ENCODE measurements at regions not wholly inside any gene's neighbourhood (a gene's known extent, or its start where the extent isn't known, plus 50 kb on each side); places are given as distances from the start of the nearest gene placed in this dataset.

DNA sequence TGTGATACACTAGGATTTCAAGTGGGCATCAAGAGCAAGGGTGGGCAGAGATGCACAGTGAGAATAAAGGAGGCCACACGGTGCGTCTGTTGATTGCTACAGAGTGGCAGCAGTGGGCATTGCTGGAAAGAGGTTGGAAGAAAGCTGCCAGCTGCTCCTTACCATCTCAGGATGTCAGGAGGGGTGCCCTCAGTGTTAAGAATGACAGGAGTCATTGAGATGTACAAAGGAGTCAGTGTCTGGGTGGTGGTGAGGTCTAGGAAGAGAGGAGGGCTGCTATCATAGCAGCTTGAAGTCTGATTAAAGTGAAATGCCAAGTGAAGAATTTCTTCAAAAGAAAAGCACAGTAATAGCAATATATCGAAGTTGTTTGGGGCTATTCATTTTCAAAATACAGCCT, 992.7 kb downstream of the TTLL7 start:
- Histone ChIP-seq H3K4me3 (ENCODE audit: low read length) (no peak overlapping the region), H3K9ac (ENCODE audit: low read length) (no peak overlapping the region), H3K36me3 (ENCODE audit: control insufficient read depth, low read depth, low read length) (no peaks in the 10 kb centered on the region), H3K27me3 (ENCODE audit: control insufficient read depth, insufficient read depth, low read length) (no peaks in the 10 kb centered on the region), H3K27ac (ENCODE audit: low read length) (no peak overlapping the region), H3K9me3 (ENCODE audit: control insufficient read depth, low read depth, low read length) (no peaks in the 10 kb centered on the region), H3K4me1 (ENCODE audit: control insufficient read depth, low read depth, low read length) (no peaks in the 10 kb centered on the region)

DNA sequence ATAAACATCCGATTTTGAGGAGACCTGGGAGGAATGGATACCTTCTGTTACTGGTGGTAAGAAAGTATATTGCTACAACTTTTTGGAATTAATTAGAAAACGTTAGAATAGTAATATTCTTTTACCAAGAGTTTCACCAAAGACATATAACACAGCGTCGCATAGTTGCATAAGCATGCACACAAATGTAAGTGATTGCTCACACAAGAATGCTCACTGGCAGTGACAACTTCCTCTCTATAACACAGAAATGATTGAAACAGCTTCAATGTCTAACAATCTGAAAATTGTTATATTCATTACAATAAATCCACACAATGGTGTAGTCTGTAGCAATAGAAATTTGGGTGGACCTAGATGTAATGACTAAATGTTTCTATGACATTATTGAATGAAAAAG, 998.6 kb downstream of the TTLL7 start:
- H3K9ac ChIP-seq (ENCODE audit: low read length), result no peak overlapping the region
- H3K27me3 ChIP-seq (ENCODE audit: control insufficient read depth, insufficient read depth, low read length), result no peaks in the 10 kb centered on the region
- H3K9me3 ChIP-seq (ENCODE audit: control insufficient read depth, low read depth, low read length), result no peaks in the 10 kb centered on the region
- no peaks in the 10 kb centered on the region for H3K36me3 ChIP-seq (ENCODE audit: control insufficient read depth, low read depth, low read length)
- no peak overlapping the region for H3K4me3 ChIP-seq (ENCODE audit: low read length)
- no peak overlapping the region for H3K27ac ChIP-seq (ENCODE audit: low read length)
- no peaks in the 10 kb centered on the region for H3K4me1 ChIP-seq (ENCODE audit: control insufficient read depth, low read depth, low read length)

DNA sequence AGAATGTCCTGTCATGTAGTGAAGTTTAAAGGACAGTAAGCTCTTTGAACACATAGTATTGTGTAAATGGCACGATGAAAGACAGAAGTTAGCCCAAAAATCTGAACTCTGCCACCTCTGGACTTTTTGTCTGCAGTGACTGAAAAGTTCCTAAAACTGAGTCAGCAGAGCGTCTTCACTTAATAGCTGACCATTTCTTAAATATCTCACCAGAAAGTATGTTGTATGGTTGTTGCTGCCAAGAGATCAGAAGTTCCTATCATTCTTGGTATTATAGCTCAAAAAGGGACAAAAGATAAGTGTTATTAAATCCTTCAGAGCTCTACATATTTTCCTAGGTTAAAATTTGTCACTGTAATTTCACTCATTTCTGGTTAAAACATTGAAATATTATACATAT, 1003.0 kb downstream of the TTLL7 start:
- no peak overlapping the region for H3K4me3 ChIP-seq (ENCODE audit: low read length)
- H3K9me3 ChIP-seq (ENCODE audit: control insufficient read depth, low read depth, low read length), result no peaks in the 10 kb centered on the region
- no peak overlapping the region for H3K9ac ChIP-seq (ENCODE audit: low read length)
- H3K27me3 ChIP-seq (ENCODE audit: control insufficient read depth, insufficient read depth, low read length), result no peaks in the 10 kb centered on the region
- H3K4me1 ChIP-seq (ENCODE audit: control insufficient read depth, low read depth, low read length), result no peaks in the 10 kb centered on the region
- no peak overlapping the region for H3K27ac ChIP-seq (ENCODE audit: low read length)
- H3K36me3 ChIP-seq (ENCODE audit: control insufficient read depth, low read depth, low read length), result no peaks in the 10 kb centered on the region

DNA sequence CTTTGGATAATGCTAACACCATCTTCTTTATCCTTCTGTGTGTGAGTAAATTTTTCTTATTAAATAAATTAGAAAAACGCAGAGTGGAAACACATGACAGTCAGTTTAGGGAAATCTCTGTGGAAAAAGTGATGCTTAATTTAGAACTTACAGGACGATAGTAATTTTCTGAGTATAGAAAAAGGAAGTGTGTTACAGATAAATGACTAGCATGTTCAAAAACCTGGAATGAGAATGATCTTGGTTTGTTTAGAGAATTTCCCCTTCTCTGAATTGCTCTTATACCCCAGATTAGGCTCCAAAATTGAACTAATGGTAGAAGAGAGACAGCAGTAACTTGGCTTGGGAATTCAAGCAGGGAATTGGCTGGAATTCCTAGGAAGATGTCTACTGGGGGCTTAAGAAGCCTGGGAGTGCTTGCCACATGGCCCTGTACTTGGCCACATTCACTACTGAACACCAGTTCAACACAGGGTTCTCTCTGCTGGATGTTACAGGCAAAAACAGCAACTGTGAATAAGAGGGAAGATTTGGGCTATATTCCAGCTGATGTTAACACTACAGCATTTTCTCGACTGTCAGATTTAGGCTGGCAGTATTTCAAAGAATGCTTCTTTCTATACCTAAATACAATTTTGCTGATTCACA, 1004.2 kb downstream of the TTLL7 start:
- Histone ChIP-seq H3K4me1 (ENCODE audit: control insufficient read depth, low read depth, low read length) (no peaks in the 10 kb centered on the region), H3K4me3 (ENCODE audit: low read length) (no peak overlapping the region), H3K36me3 (ENCODE audit: control insufficient read depth, low read depth, low read length) (no peaks in the 10 kb centered on the region), H3K9me3 (ENCODE audit: control insufficient read depth, low read depth, low read length) (no peaks in the 10 kb centered on the region), H3K27ac (ENCODE audit: low read length) (no peak overlapping the region), H3K9ac (ENCODE audit: low read length) (no peak overlapping the region), H3K27me3 (ENCODE audit: control insufficient read depth, insufficient read depth, low read length) (no peaks in the 10 kb centered on the region)

DNA sequence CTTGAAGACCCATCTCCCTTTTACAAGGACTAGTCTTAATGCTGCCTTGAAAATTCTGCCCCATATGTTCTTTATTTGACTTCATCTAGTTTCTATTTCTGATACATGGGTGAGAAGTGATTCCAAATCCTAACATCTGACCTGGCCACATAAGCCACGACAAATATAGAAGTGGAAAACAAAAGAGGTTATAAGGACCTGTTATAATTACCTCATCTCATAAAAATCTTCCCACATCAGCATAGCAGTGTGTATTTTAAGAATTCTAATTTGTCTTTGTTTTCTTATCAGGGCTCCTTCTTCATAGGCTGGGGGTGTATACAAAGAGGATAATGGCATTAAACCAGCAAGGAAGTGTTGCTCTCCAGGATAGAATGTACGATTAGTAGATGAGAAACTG, 1007.4 kb downstream of the TTLL7 start:
- H3K9me3 ChIP-seq (ENCODE audit: control insufficient read depth, low read depth, low read length), result no peaks in the 10 kb centered on the region
- no peaks in the 10 kb centered on the region for H3K27me3 ChIP-seq (ENCODE audit: control insufficient read depth, insufficient read depth, low read length)
- no peak overlapping the region for H3K9ac ChIP-seq (ENCODE audit: low read length)

DNA sequence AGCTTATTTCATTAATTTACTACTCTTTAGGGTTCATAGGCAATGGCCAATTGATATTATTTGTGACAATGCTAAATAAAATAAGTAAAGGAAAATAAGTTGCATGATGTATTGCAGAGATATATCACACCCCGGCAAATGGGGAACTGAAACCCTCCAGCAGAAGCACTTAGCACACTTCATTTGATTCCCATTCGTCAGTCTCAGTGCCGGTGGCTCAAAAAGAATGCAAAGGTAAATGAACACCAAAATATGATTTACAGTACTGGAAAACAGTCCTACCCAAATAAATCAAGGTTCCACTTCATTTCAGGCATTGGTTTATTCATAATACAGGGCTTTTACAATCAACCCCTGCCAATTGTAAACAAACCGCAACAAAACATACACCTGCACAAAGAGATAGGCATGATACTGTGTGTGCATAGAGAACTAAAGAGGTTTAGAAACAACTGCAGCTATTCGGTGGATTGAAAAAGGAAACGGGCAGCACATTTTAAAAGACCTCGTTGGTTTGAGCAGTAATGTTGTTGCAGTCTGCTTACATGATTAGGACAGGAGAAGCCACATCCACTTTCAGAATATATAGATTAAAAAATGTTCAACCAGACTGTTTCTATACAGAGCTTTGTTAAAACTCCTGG, 1019.2 kb downstream of the TTLL7 start:
- Histone ChIP-seq H3K36me3 (ENCODE audit: control insufficient read depth, low read depth, low read length) (no peaks in the 10 kb centered on the region), H3K4me1 (ENCODE audit: control insufficient read depth, low read depth, low read length) (peaks cover 14% of the 10 kb centered on the region), H3K9ac (ENCODE audit: low read length) (no peak overlapping the region), H3K4me3 (ENCODE audit: low read length) (no peak overlapping the region), H3K27me3 (ENCODE audit: control insufficient read depth, insufficient read depth, low read length) (no peaks in the 10 kb centered on the region), H3K27ac (ENCODE audit: low read length) (no peak overlapping the region), H3K9me3 (ENCODE audit: control insufficient read depth, low read depth, low read length) (no peaks in the 10 kb centered on the region)

More for the DNA sequence above, 1007.4 kb downstream of the TTLL7 start:
- H3K27ac ChIP-seq (ENCODE audit: low read length), result no peak overlapping the region
- no peak overlapping the region for H3K4me3 ChIP-seq (ENCODE audit: low read length)
- no peaks in the 10 kb centered on the region for H3K36me3 ChIP-seq (ENCODE audit: control insufficient read depth, low read depth, low read length)
- H3K4me1 ChIP-seq (ENCODE audit: control insufficient read depth, low read depth, low read length), result no peaks in the 10 kb centered on the region

DNA sequence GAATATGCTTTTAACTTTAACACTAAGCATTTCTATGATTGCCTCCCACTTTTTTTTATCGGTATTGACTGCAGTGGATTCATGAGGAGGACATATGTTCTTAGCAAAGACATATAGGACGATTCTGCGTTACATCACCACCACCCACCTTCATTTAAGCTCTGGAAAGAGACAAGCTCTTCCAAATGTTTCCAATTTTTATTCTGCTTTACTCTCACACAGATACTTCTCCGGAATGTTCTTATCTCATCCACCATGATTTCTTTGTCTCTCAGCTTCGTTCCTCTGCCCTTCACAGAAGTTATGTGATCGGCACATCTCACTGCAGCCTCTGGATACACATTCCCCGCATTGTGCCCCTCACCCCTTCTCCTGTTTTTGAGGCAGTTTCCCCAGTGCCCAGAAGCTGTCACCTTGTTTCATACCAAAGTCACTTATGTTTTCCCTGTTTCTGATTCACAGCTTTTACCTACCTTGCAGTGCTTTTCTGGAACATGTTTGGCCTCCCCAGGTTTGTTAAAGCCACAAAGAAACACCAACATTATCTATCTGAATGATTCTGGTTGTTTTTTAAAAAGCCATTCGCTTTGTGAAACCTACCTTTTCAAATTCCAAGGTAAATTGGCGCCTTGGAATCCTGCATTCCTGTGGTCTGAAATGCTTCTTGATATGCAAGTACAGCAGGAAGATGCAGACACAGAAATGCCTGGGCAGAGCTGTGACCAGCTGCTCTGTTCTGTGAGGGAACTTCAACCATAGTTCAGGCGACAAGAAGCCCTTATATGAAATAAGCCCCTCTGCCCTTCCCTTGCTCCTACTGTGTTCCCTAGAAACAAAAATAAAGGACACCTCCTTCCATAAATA, 1020.2 kb downstream of the TTLL7 start:
- no peak overlapping the region for H3K9ac ChIP-seq (ENCODE audit: low read length)
- H3K4me3 ChIP-seq (ENCODE audit: low read length), result no peak overlapping the region
- H3K4me1 ChIP-seq (ENCODE audit: control insufficient read depth, low read depth, low read length), result peaks cover 14% of the 10 kb centered on the region
- H3K27me3 ChIP-seq (ENCODE audit: control insufficient read depth, insufficient read depth, low read length), result no peaks in the 10 kb centered on the region
- no peaks in the 10 kb centered on the region for H3K9me3 ChIP-seq (ENCODE audit: control insufficient read depth, low read depth, low read length)
- H3K27ac ChIP-seq (ENCODE audit: low read length), result no peak overlapping the region
- no peaks in the 10 kb centered on the region for H3K36me3 ChIP-seq (ENCODE audit: control insufficient read depth, low read depth, low read length)

DNA sequence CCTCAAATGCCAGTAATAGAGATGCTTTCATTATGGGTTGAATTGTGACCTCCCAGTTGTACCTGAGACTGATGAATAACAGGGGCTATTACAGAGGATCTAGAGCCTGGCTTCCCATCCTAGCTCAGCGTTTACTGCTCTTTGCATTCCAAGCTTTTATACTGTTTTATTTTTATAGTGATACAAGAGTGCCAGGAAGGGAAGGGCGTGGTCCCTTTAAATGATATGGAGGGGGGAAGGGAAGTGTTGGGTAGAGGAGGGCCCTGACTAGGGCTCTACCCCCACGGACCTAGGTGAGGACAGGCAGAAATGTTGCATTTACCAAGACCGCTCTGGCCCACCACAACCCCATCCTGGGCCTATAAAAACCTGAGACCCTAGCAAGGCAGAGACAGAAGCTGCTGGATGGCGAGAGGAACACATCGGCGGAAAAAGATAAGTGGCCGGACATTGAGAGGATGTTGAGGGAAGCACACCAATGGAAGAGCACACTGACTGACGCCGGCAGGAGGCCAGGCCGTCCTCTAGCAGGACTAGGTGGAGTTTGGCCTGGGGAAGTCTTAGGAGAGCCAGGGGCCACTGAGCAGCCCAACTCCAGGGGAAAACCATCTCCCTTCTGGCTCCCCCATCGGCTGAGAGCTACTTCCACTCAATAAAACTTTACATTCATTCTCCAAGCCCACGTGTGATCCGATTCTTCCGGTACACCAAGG, 1025.9 kb downstream of the TTLL7 start:
- Histone ChIP-seq H3K4me3 (ENCODE audit: low read length) (no peak overlapping the region), H3K9me3 (ENCODE audit: control insufficient read depth, low read depth, low read length) (no peaks in the 10 kb centered on the region), H3K36me3 (ENCODE audit: control insufficient read depth, low read depth, low read length) (no peaks in the 10 kb centered on the region), H3K27me3 (ENCODE audit: control insufficient read depth, insufficient read depth, low read length) (no peaks in the 10 kb centered on the region), H3K27ac (ENCODE audit: low read length) (no peak overlapping the region), H3K4me1 (ENCODE audit: control insufficient read depth, low read depth, low read length) (no peaks in the 10 kb centered on the region), H3K9ac (ENCODE audit: low read length) (no peak overlapping the region)

DNA sequence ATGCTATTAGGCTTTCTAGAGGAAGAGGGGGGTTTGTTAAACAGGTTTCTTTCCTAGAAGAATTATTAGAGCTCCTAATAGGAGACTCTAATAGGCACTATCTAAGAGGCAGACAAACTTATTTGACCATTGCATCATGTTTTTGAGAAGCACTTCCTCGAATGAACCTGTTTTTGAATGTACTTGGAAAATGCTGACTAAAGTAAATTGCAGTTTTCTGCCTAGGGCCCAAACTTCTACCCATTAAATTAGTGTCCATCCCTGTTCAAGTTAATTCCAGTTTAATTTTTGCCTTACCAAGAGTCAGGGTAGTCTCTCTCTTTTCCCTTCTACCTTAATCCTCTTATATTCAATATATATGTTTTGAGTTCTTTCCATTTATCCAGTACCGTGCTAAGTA, 1029.6 kb downstream of the TTLL7 start:
- Histone ChIP-seq H3K27ac (ENCODE audit: low read length) (no peak overlapping the region), H3K27me3 (ENCODE audit: control insufficient read depth, insufficient read depth, low read length) (no peaks in the 10 kb centered on the region), H3K4me1 (ENCODE audit: control insufficient read depth, low read depth, low read length) (no peaks in the 10 kb centered on the region), H3K9me3 (ENCODE audit: control insufficient read depth, low read depth, low read length) (no peaks in the 10 kb centered on the region), H3K4me3 (ENCODE audit: low read length) (no peak overlapping the region), H3K9ac (ENCODE audit: low read length) (no peak overlapping the region), H3K36me3 (ENCODE audit: control insufficient read depth, low read depth, low read length) (no peaks in the 10 kb centered on the region)

DNA sequence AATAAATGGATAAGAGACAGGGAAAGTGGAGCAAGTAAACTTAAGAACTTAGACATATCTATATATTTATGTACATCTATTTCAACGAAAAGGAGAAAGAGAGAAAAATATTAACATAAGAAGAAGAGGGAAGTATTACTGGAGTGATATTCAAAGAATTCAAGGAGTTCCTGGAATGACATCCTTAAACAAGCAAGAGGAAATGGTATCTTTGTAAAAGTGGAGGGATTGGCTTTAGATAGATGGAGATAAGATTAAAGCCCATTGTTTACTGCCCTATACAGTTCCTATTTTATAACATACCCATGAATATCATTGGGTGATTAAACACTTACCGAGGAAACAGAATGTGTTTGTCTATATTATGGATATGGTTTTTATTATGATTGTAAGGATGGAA, 1036.3 kb downstream of the TTLL7 start:
- Histone ChIP-seq H3K36me3 (ENCODE audit: control insufficient read depth, low read depth, low read length) (no peaks in the 10 kb centered on the region), H3K27ac (ENCODE audit: low read length) (no peak overlapping the region), H3K4me1 (ENCODE audit: control insufficient read depth, low read depth, low read length) (peaks cover 4% of the 10 kb centered on the region), H3K4me3 (ENCODE audit: low read length) (no peak overlapping the region), H3K9ac (ENCODE audit: low read length) (no peak overlapping the region), H3K27me3 (ENCODE audit: control insufficient read depth, insufficient read depth, low read length) (no peaks in the 10 kb centered on the region), H3K9me3 (ENCODE audit: control insufficient read depth, low read depth, low read length) (no peaks in the 10 kb centered on the region)

DNA sequence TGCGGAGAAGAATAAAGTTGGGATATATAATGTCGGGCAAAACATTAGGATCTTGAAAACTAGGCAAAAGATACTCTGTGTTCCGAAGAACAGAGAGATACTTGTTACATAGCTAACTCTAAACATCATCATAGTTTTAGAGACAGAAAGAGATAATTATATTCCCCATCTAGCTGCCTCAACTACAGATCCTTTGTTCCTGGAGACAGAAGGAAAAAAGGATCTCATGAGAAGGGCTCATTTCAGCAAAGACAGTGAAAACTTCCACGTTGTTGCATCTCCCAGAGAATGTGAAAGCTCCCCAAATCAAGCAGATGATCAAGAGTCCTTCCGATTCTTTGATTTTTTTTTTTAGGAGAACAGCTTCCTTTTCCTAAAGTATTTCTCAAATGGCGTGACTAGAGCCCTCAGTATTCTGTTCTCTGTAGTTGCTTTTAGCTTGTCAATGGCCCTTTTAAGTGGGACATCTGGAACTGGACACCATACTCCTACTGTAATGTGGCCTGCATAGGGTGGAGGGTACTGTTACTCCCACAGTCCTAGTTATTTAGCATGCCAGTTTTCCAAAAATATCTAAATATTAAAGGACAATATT, 1048.2 kb downstream of the TTLL7 start:
- H3K27ac ChIP-seq (ENCODE audit: low read length), result no peak overlapping the region
- H3K4me1 ChIP-seq (ENCODE audit: control insufficient read depth, low read depth, low read length), result no peaks in the 10 kb centered on the region
- H3K27me3 ChIP-seq (ENCODE audit: control insufficient read depth, insufficient read depth, low read length), result no peaks in the 10 kb centered on the region
- no peak overlapping the region for H3K4me3 ChIP-seq (ENCODE audit: low read length)
- no peaks in the 10 kb centered on the region for H3K9me3 ChIP-seq (ENCODE audit: control insufficient read depth, low read depth, low read length)
- H3K36me3 ChIP-seq (ENCODE audit: control insufficient read depth, low read depth, low read length), result no peaks in the 10 kb centered on the region
- H3K9ac ChIP-seq (ENCODE audit: low read length), result no peak overlapping the region
